ENCODE measurements at regions not wholly inside any gene's neighbourhood (a gene's known extent, or its start where the extent isn't known, plus 50 kb on each side); places are given as distances from the start of the nearest gene placed in this dataset.

DNA sequence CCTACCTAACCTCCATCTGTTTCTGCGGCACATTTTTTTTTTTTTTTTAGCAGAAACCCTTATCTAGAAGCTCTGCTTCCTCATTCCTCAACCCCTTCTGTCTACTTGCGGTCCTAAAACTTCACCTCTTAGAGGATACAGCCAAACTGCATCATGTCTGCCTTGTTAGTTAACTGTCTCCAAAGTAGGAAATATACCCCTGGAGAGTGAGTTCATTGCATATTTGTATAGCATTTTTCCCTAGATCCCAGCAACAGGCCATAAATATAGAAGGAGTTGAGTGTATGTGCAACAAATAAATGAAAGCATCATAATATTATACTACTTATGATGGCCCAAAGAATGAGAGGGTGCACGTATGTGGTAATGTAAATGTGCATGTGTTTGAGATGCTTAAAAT lies 1288.6 kb upstream of the GJE1 start:
- Histone ChIP-seq H3K9me3 (ENCODE audit: insufficient read depth, low read length) (no peaks in the 10 kb centered on the region), H3K4me2 (ENCODE audit: low read depth, low read length, poor library complexity, severe bottlenecking) (no peak overlapping the region), H3K9ac (ENCODE audit: low read length) (no peak overlapping the region), H3K4me3 (ENCODE audit: insufficient read depth, low read length, poor library complexity, severe bottlenecking) (no peak overlapping the region), H3F3A (ENCODE audit: insufficient read depth) (no peaks in the 10 kb centered on the region), H4K20me1 (ENCODE audit: low read depth, low read length) (no peaks in the 10 kb centered on the region), H3K27me3 (ENCODE audit: low read length) (no peaks in the 10 kb centered on the region), H3K79me2 (ENCODE audit: insufficient read depth, low read length) (no peaks in the 10 kb centered on the region), H3K27ac (ENCODE audit: low read depth, low read length) (no peak overlapping the region), H3K36me3 (ENCODE audit: low read length) (no peaks in the 10 kb centered on the region), H2AFZ (ENCODE audit: low read depth, low read length, severe bottlenecking) (peak overlapping the region; percentile 3), H3K9me2 (replicated peaks; ENCODE audit: insufficient read depth, low read length) (no peaks in the 10 kb centered on the region)
- no peak for TF ChIP-seq EZH2phosphoT487 (conservative IDR thresholded peaks at IDR 0.05; ENCODE audit: low read length)

DNA sequence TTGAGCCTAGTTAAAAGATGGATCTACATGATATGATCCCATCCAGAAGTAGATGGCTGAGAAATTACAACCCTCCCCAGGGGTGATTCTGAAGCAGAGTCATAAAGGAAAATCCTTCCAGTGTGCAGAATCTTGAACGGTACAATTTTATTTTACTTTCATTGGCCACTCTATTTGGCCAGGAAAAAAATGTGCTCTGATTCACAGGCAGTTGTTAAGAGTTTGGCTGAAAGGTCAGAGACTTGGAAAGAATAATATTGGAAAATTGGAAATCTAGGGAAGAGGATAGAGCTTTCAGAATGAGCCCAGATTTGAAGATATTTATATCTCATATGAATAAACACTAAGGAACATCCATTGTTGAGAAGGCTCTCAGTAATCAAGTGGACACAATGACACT lies 1299.3 kb upstream of the GJE1 start:
- H3K27ac ChIP-seq (ENCODE audit: low read depth, low read length): no peak overlapping the region
- H3K9me3 ChIP-seq (ENCODE audit: insufficient read depth, low read length): no peaks in the 10 kb centered on the region
- H4K20me1 ChIP-seq (ENCODE audit: low read depth, low read length): no peaks in the 10 kb centered on the region
- no peaks in the 10 kb centered on the region for H3K36me3 ChIP-seq (ENCODE audit: low read length)
- no peak overlapping the region for H3K9ac ChIP-seq (ENCODE audit: low read length)
- no peak overlapping the region for H2AFZ ChIP-seq (ENCODE audit: low read depth, low read length, severe bottlenecking)
- TF ChIP-seq, protein P1, sequence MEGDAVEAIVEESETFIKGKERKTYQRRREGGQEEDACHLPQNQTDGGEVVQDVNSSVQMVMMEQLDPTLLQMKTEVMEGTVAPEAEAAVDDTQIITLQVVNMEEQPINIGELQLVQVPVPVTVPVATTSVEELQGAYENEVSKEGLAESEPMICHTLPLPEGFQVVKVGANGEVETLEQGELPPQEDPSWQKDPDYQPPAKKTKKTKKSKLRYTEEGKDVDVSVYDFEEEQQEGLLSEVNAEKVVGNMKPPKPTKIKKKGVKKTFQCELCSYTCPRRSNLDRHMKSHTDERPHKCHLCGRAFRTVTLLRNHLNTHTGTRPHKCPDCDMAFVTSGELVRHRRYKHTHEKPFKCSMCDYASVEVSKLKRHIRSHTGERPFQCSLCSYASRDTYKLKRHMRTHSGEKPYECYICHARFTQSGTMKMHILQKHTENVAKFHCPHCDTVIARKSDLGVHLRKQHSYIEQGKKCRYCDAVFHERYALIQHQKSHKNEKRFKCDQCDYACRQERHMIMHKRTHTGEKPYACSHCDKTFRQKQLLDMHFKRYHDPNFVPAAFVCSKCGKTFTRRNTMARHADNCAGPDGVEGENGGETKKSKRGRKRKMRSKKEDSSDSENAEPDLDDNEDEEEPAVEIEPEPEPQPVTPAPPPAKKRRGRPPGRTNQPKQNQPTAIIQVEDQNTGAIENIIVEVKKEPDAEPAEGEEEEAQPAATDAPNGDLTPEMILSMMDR (IDR thresholded peaks at IDR 0.05; ENCODE audit: insufficient read depth, low read length, poor library complexity, severe bottlenecking): no peak
- no peaks in the 10 kb centered on the region for H3K79me2 ChIP-seq (ENCODE audit: insufficient read depth, low read length)
- no peaks in the 10 kb centered on the region for H3K27me3 ChIP-seq (ENCODE audit: low read length)
- no peak overlapping the region for H3K4me2 ChIP-seq (ENCODE audit: low read depth, low read length, poor library complexity, severe bottlenecking)
- H3F3A ChIP-seq (ENCODE audit: insufficient read depth): no peaks in the 10 kb centered on the region
- H3K4me3 ChIP-seq (ENCODE audit: insufficient read depth, low read length, poor library complexity, severe bottlenecking): no peak overlapping the region
- H3K9me2 ChIP-seq (replicated peaks; ENCODE audit: insufficient read depth, low read length): no peaks in the 10 kb centered on the region

DNA sequence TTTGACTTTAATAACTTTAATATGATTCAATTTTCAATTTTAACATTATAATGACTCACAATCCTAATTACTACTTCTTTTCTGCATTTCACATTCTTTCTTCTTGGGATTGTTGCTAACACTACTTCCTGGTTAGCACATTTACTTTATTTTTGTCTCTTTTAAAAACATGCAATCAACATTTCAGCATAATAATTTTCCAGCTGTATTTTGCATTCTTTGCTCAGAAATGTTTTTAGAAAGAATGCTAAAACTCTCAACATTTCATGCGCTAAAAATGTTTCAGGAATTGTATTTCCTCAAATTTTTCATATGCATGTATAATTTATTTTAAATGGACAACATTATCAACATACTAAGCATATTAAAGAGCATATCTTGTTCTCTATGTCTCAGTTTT lies 1302.1 kb upstream of the GJE1 start:
- no peaks in the 10 kb centered on the region for H3K27me3 ChIP-seq (ENCODE audit: low read length)
- no peaks in the 10 kb centered on the region for H4K20me1 ChIP-seq (ENCODE audit: low read depth, low read length)
- no peaks in the 10 kb centered on the region for H3K79me2 ChIP-seq (ENCODE audit: insufficient read depth, low read length)
- no peak overlapping the region for H3K27ac ChIP-seq (ENCODE audit: low read depth, low read length)
- H3K36me3 ChIP-seq (ENCODE audit: low read length): no peaks in the 10 kb centered on the region
- no peaks in the 10 kb centered on the region for H3K9me3 ChIP-seq (ENCODE audit: insufficient read depth, low read length)
- H3F3A ChIP-seq (ENCODE audit: insufficient read depth): no peaks in the 10 kb centered on the region
- H3K4me3 ChIP-seq (ENCODE audit: insufficient read depth, low read length, poor library complexity, severe bottlenecking): no peak overlapping the region
- H3K9ac ChIP-seq (ENCODE audit: low read length): no peak overlapping the region
- H3K9me2 ChIP-seq (replicated peaks; ENCODE audit: insufficient read depth, low read length): no peaks in the 10 kb centered on the region
- H3K4me2 ChIP-seq (ENCODE audit: low read depth, low read length, poor library complexity, severe bottlenecking): no peak overlapping the region
- TF ChIP-seq, protein P1 (IDR thresholded peaks at IDR 0.05; ENCODE audit: insufficient read depth, low read length, poor library complexity, severe bottlenecking): no peak
- TF ChIP-seq EZH2phosphoT487 (conservative IDR thresholded peaks at IDR 0.05; ENCODE audit: low read length): no peak
- H2AFZ ChIP-seq (ENCODE audit: low read depth, low read length, severe bottlenecking): peak overlapping the region; percentile 78

DNA sequence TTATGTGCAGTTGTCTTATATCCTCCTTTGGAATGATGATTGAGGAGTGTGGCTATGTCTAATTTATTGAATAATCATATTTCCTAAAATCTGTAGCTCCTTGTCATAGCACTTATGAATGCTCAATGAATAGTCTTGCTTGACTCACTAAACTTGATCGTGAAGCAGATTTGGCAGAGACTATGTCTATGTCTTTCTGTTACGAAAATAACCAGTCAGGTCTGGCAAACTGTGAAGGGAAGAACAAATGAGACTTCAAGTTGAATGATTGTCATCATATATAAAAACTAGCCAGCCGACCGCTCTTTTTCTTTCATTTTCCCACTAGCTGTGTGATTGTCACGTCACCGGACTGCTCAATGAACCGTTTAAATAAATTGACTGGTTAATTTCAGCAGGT lies 1303.9 kb upstream of the GJE1 start:
- H3K4me2 ChIP-seq (ENCODE audit: low read depth, low read length, poor library complexity, severe bottlenecking): no peak overlapping the region
- TF ChIP-seq, protein P1 (IDR thresholded peaks at IDR 0.05; ENCODE audit: insufficient read depth, low read length, poor library complexity, severe bottlenecking): no peak
- TF ChIP-seq EZH2phosphoT487 (conservative IDR thresholded peaks at IDR 0.05; ENCODE audit: low read length): no peak
- H2AFZ ChIP-seq (ENCODE audit: low read depth, low read length, severe bottlenecking): no peak overlapping the region
- H4K20me1 ChIP-seq (ENCODE audit: low read depth, low read length): no peaks in the 10 kb centered on the region
- no peak overlapping the region for H3K9ac ChIP-seq (ENCODE audit: low read length)
- H3K27me3 ChIP-seq (ENCODE audit: low read length): no peaks in the 10 kb centered on the region
- no peak overlapping the region for H3K27ac ChIP-seq (ENCODE audit: low read depth, low read length)
- no peaks in the 10 kb centered on the region for H3K9me2 ChIP-seq (replicated peaks; ENCODE audit: insufficient read depth, low read length)
- no peaks in the 10 kb centered on the region for H3K36me3 ChIP-seq (ENCODE audit: low read length)
- no peak overlapping the region for H3K4me3 ChIP-seq (ENCODE audit: insufficient read depth, low read length, poor library complexity, severe bottlenecking)
- no peaks in the 10 kb centered on the region for H3K9me3 ChIP-seq (ENCODE audit: insufficient read depth, low read length)
- H3F3A ChIP-seq (ENCODE audit: insufficient read depth): no peaks in the 10 kb centered on the region
- H3K79me2 ChIP-seq (ENCODE audit: insufficient read depth, low read length): no peaks in the 10 kb centered on the region
